ENCODE measurements at regions not wholly inside any gene's neighbourhood (a gene's known extent, or its start where the extent isn't known, plus 50 kb on each side); places are given as distances from the start of the nearest gene placed in this dataset.

- no peaks in the 10 kb centered on the region for H3K36me3 ChIP-seq (ENCODE audit: insufficient read depth, low read length)
- Mint-ChIP-seq H3K27ac (ENCODE audit: unreplicated experiment) (no peak overlapping the region), H3K36me3 (ENCODE audit: low read depth, unreplicated experiment) (peaks cover 2% of the 10 kb centered on the region), H3K4me3 (ENCODE audit: unreplicated experiment) (no peak overlapping the region), H3K4me1 (ENCODE audit: low read depth, unreplicated experiment) (peaks cover 13% of the 10 kb centered on the region), H3K9me3 (ENCODE audit: unreplicated experiment) (peaks cover 4% of the 10 kb centered on the region), H3K27me3 (ENCODE audit: low read depth, unreplicated experiment) (peaks cover 49% of the 10 kb centered on the region)
- no peak for FAIRE-seq
- no peaks in the 10 kb centered on the region for H4K20me1 ChIP-seq (ENCODE audit: insufficient read depth, low read length)
- H3K9me3 ChIP-seq (ENCODE audit: insufficient read depth, low read depth, low read length), result no peaks in the 10 kb centered on the region
- peaks cover 8% of the 10 kb centered on the region for H3K27me3 ChIP-seq (ENCODE audit: insufficient read depth, low read length)
- no peak overlapping the region for H3K9ac ChIP-seq (ENCODE audit: low read length)
- H3K79me2 ChIP-seq (ENCODE audit: insufficient read depth, low read length), result no peaks in the 10 kb centered on the region
- no peak for DNase-seq (ENCODE audit: low read depth)
- TF ChIP-seq EZH2 (IDR thresholded peaks at IDR 0.05; ENCODE audit: insufficient read depth, low read length), result no peak
- TF ChIP-seq, protein P1, sequence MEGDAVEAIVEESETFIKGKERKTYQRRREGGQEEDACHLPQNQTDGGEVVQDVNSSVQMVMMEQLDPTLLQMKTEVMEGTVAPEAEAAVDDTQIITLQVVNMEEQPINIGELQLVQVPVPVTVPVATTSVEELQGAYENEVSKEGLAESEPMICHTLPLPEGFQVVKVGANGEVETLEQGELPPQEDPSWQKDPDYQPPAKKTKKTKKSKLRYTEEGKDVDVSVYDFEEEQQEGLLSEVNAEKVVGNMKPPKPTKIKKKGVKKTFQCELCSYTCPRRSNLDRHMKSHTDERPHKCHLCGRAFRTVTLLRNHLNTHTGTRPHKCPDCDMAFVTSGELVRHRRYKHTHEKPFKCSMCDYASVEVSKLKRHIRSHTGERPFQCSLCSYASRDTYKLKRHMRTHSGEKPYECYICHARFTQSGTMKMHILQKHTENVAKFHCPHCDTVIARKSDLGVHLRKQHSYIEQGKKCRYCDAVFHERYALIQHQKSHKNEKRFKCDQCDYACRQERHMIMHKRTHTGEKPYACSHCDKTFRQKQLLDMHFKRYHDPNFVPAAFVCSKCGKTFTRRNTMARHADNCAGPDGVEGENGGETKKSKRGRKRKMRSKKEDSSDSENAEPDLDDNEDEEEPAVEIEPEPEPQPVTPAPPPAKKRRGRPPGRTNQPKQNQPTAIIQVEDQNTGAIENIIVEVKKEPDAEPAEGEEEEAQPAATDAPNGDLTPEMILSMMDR (IDR thresholded peaks at IDR 0.05; ENCODE audit: insufficient read depth, low read depth, low read length), result no peak
- no peak overlapping the region for H3K4me2 ChIP-seq (ENCODE audit: low read length)
- H2AFZ ChIP-seq (ENCODE audit: low read depth, low read length), result no peak overlapping the region
- H3K4me3 ChIP-seq (ENCODE audit: insufficient read depth, low read depth, low read length), result no peak overlapping the region
- no peaks in the 10 kb centered on the region for H3K4me1 ChIP-seq (ENCODE audit: insufficient read depth, low read length)
- no peak overlapping the region for H3K27ac ChIP-seq (ENCODE audit: low read depth, low read length)
Measured at GRCh38 chr11:119885861-119886567, 157.0 kb upstream of the NECTIN1 start.

DNA sequence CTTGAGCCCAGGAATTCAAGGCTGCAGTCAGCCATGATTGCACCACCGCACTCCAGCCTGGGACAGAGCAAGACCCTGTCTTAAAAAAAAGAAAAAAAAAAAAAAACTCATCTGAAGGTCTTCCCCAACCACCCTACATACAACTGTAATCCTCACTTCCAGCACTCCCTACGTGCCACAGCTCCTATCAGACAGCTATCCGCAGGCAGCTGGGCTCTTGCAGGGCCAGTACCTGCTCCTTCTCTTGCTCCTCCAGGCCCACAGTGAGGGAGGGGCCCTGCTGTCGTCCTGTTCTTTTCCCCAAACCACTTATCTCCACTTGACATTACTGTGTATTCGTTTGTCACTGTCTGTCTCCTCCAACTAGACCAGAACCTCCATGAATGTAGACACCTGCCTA, 156.1 kb upstream of the NECTIN1 start:
- Mint-ChIP-seq H3K9me3 (ENCODE audit: unreplicated experiment) (peaks cover 4% of the 10 kb centered on the region), H3K4me1 (ENCODE audit: low read depth, unreplicated experiment) (peaks cover 9% of the 10 kb centered on the region), H3K36me3 (ENCODE audit: low read depth, unreplicated experiment) (peaks cover 2% of the 10 kb centered on the region), H3K27ac (ENCODE audit: unreplicated experiment) (no peak overlapping the region), H3K27me3 (ENCODE audit: low read depth, unreplicated experiment) (peaks cover 45% of the 10 kb centered on the region), H3K4me3 (ENCODE audit: unreplicated experiment) (no peak overlapping the region)
- DNase-seq (ENCODE audit: low read depth), result no peak
- no peaks in the 10 kb centered on the region for H3K9me3 ChIP-seq (ENCODE audit: insufficient read depth, low read depth, low read length)
- H3K4me3 ChIP-seq (ENCODE audit: insufficient read depth, low read depth, low read length), result no peak overlapping the region
- H4K20me1 ChIP-seq (ENCODE audit: insufficient read depth, low read length), result no peaks in the 10 kb centered on the region
- TF ChIP-seq, protein P1 (IDR thresholded peaks at IDR 0.05; ENCODE audit: insufficient read depth, low read depth, low read length), result no peak
- TF ChIP-seq EZH2 (IDR thresholded peaks at IDR 0.05; ENCODE audit: insufficient read depth, low read length), result no peak
- H3K9ac ChIP-seq (ENCODE audit: low read length), result no peak overlapping the region
- H2AFZ ChIP-seq (ENCODE audit: low read depth, low read length), result no peak overlapping the region
- H3K4me1 ChIP-seq (ENCODE audit: insufficient read depth, low read length), result no peaks in the 10 kb centered on the region
- peaks cover 4% of the 10 kb centered on the region for H3K27me3 ChIP-seq (ENCODE audit: insufficient read depth, low read length)
- FAIRE-seq, result no peak
- H3K79me2 ChIP-seq (ENCODE audit: insufficient read depth, low read length), result no peaks in the 10 kb centered on the region
- no peaks in the 10 kb centered on the region for H3K36me3 ChIP-seq (ENCODE audit: insufficient read depth, low read length)
- H3K27ac ChIP-seq (ENCODE audit: low read depth, low read length), result no peak overlapping the region
- H3K4me2 ChIP-seq (ENCODE audit: low read length), result no peak overlapping the region

GRCh38 chr11:119882316-119882715, 153.3 kb upstream of the NECTIN1 start:
- H3K27me3 Mint-ChIP-seq (ENCODE audit: low read depth, unreplicated experiment), result peaks cover 54% of the 10 kb centered on the region
- DNase-seq (ENCODE audit: low read depth), result no peak
- Histone ChIP-seq H3K4me3 (ENCODE audit: insufficient read depth, low read depth, low read length) (no peak overlapping the region), H3K36me3 (ENCODE audit: insufficient read depth, low read length) (no peaks in the 10 kb centered on the region), H3K27ac (ENCODE audit: low read depth, low read length) (no peak overlapping the region), H3K9ac (ENCODE audit: low read length) (no peak overlapping the region), H3K4me1 (ENCODE audit: insufficient read depth, low read length) (no peaks in the 10 kb centered on the region), H3K4me2 (ENCODE audit: low read length) (no peak overlapping the region), H2AFZ (ENCODE audit: low read depth, low read length) (no peak overlapping the region), H3K27me3 (ENCODE audit: insufficient read depth, low read length) (no peaks in the 10 kb centered on the region), H3K9me3 (ENCODE audit: insufficient read depth, low read depth, low read length) (no peaks in the 10 kb centered on the region), H4K20me1 (ENCODE audit: insufficient read depth, low read length) (no peaks in the 10 kb centered on the region), H3K79me2 (ENCODE audit: insufficient read depth, low read length) (no peaks in the 10 kb centered on the region)
- no peak for TF ChIP-seq EZH2 (IDR thresholded peaks at IDR 0.05; ENCODE audit: insufficient read depth, low read length)
- TF ChIP-seq, protein P1 (IDR thresholded peaks at IDR 0.05; ENCODE audit: insufficient read depth, low read depth, low read length), result no peak
- H3K36me3 Mint-ChIP-seq (ENCODE audit: low read depth, unreplicated experiment), result peaks cover 2% of the 10 kb centered on the region
- FAIRE-seq, result no peak
- H3K4me3 Mint-ChIP-seq (ENCODE audit: unreplicated experiment), result no peak overlapping the region
- no peaks in the 10 kb centered on the region for H3K9me3 Mint-ChIP-seq (ENCODE audit: unreplicated experiment)
- H3K27ac Mint-ChIP-seq (ENCODE audit: unreplicated experiment), result no peak overlapping the region
- H3K4me1 Mint-ChIP-seq (ENCODE audit: low read depth, unreplicated experiment), result peaks cover 6% of the 10 kb centered on the region

Measured in astrocyte (in vitro differentiated cells and primary cell).